OCI-LY1 (cell line): ENCODE measurements at regions not wholly inside any gene's neighbourhood (a gene's known extent, or its start where the extent isn't known, plus 50 kb on each side); places are given as distances from the start of the nearest gene placed in this dataset.

ENCODE experiments used
- CTCF ChIP-seq: fragments of 200-600 bp; sonication (generic), shearing (Covaris generic); IDR thresholded peaks from 2 replicates; pipeline ENCODE4 v1.5.1; 2017; ENCODE audit warnings: mild to moderate bottlenecking, antibody characterized with exemption, low read length, moderate library complexity, mixed read lengths
- EZH2 ChIP-seq: fragments of 200-600 bp; sonication (generic), shearing (Covaris generic); IDR thresholded peaks from 2 replicates; pipeline ENCODE4 v1.8.0; 2017; ENCODE audit warnings: borderline replicate concordance, mixed run types, mild to moderate bottlenecking, antibody characterized with exemption, low read length, moderate library complexity, mixed read lengths

DNA sequence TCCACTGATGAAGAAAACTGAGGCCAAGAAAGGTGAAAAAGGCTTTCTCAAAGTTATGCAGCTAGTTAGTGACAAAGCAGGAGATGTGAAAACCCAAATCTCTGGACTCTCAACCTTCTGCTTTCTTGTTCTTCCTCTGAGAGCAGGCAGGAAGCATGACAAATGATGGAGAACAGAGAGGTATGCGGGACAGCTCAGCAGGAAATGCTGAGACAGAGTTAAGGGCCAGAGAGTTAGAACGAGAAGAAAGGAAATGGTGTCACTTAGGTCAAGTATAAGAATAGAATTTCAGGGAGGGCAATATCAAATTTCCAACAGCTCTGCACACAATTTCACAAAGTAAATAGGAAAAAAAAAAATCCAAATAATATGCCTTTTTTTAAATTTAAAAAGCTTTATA, 67.6 kb upstream of the ARHGAP42 start:
- no peak for TF ChIP-seq CTCF
- no peak for TF ChIP-seq EZH2
